Ascending aorta (tissue), 2 donors: ENCODE measurements at regions not wholly inside any gene's neighbourhood (a gene's known extent, or its start where the extent isn't known, plus 50 kb on each side); places are given as distances from the start of the nearest gene placed in this dataset.

Experiments
- DNase-seq, 2 donors: peaks; one replicate each; pipeline ENCODE4 v3.0.0-alpha.2; 2019; ENCODE audit warnings: low spot score in 2 of 2
- H3K27ac ChIP-seq, 2 donors: fragments of 200-600 bp; sonication (generic); one replicate each; pipeline ENCODE4 v1.5.1; 2016 to 2017; ENCODE audit warnings: mild to moderate bottlenecking in 1 of 2
- H3K27me3 ChIP-seq: fragments of 200-600 bp; sonication (generic); one replicate; pipeline ENCODE4 v1.5.1; 2017
- H3K36me3 ChIP-seq, 2 donors: fragments of 200-600 bp; sonication (generic); one replicate each; pipeline ENCODE4 v1.5.1; 2016
- H3K4me1 ChIP-seq, 2 donors: fragments of 200-600 bp; sonication (generic); one replicate each; pipeline ENCODE4 v1.5.1; 2016 to 2017; ENCODE audit warnings: mild to moderate bottlenecking in 1 of 2
- H3K4me3 ChIP-seq, 2 donors: fragments of 200-600 bp; sonication (generic); one replicate each; pipeline ENCODE4 v1.5.1; 2016 to 2017; ENCODE audit warnings: mild to moderate bottlenecking in 1 of 2
- H3K9me3 ChIP-seq, 2 donors: fragments of 200-600 bp; sonication (generic); one replicate each; pipeline ENCODE4 v1.5.1; 2016
- CTCF ChIP-seq, 3 experiments: fragments of 200-600 bp in 2 of 3; fragments of 450-650 bp in 1 of 3; sonication (generic) in 2 of 3; IDR thresholded peaks; one replicate each; pipeline ENCODE4 v1.5.1; 2016 to 2019; ENCODE audit warnings: antibody characterized with exemption in 3 of 3, mild to moderate bottlenecking in 1 of 3, moderate library complexity in 1 of 3
- intact Hi-C: fragments of 100-400 bp; cut with DNase I; formaldehyde crosslinking; loops from one replicate; pipeline ENCODE4 v1.15.1; 2023

- intact Hi-C loops: no loop called here
- H3K27ac ChIP-seq: no peak overlapping the region
- H3K4me1 ChIP-seq: no peaks in the 10 kb centered on the region
- no peaks in the 10 kb centered on the region for H3K9me3 ChIP-seq
- no peaks in the 10 kb centered on the region for H3K36me3 ChIP-seq
- no peak for DNase-seq
- no peak overlapping the region for H3K4me3 ChIP-seq
- TF ChIP-seq CTCF (IDR thresholded peaks at IDR 0.05): no peak
- no peaks in the 10 kb centered on the region for H3K27me3 ChIP-seq
These were observed 158.8 kb upstream of the KRR1 start for GRCh38 chr12:75670216-75670615.

GRCh38 chr12:75666939-75667334 is 155.5 kb upstream of the KRR1 start:
- TF ChIP-seq CTCF (IDR thresholded peaks at IDR 0.05): no peak
- Histone ChIP-seq H3K4me1 (no peaks in the 10 kb centered on the region), H3K9me3 (no peaks in the 10 kb centered on the region), H3K27ac (no peak overlapping the region), H3K36me3 (no peaks in the 10 kb centered on the region), H3K4me3 (no peak overlapping the region), H3K27me3 (no peaks in the 10 kb centered on the region)
- intact Hi-C loops: no loop called here
- no peak for DNase-seq

- intact Hi-C loops: no loop called here
- Histone ChIP-seq H3K9me3 (no peaks in the 10 kb centered on the region), H3K36me3 (no peaks in the 10 kb centered on the region), H3K4me3 (no peak overlapping the region), H3K4me1 (peaks cover 0 to 4% of the 10 kb centered on the region in 2 donors), H3K27me3 (no peaks in the 10 kb centered on the region), H3K27ac (no peak overlapping the region)
- no peak for DNase-seq
- no peak for TF ChIP-seq CTCF (IDR thresholded peaks at IDR 0.05)
These were observed 154.9 kb upstream of the KRR1 start for GRCh38 chr12:75666126-75666938.

GRCh38 chr12:75665216-75665615 is 153.8 kb upstream of the KRR1 start:
- no peak for TF ChIP-seq CTCF (IDR thresholded peaks at IDR 0.05)
- H3K27me3 ChIP-seq: no peaks in the 10 kb centered on the region
- no peaks in the 10 kb centered on the region for H3K36me3 ChIP-seq
- H3K4me1 ChIP-seq: peaks cover 0 to 4% of the 10 kb centered on the region in 2 donors
- no peak for DNase-seq
- no peaks in the 10 kb centered on the region for H3K9me3 ChIP-seq
- no peak overlapping the region for H3K4me3 ChIP-seq
- intact Hi-C loops: no loop called here
- H3K27ac ChIP-seq: no peak overlapping the region

GRCh38 chr12:75662511-75663159 is 151.2 kb upstream of the KRR1 start:
- no peak overlapping the region for H3K4me3 ChIP-seq
- TF ChIP-seq CTCF (IDR thresholded peaks at IDR 0.05): no peak
- H3K27ac ChIP-seq: no peak overlapping the region
- no peaks in the 10 kb centered on the region for H3K36me3 ChIP-seq
- H3K9me3 ChIP-seq: no peaks in the 10 kb centered on the region
- peaks cover 0 to 4% of the 10 kb centered on the region in 2 donors for H3K4me1 ChIP-seq
- DNase-seq: no peak
- H3K27me3 ChIP-seq: no peaks in the 10 kb centered on the region
- intact Hi-C loops: no loop called here
